Stimulated activated CD4-positive, alpha-beta T cell treated with anti-CD3 and anti-CD28 coated beads, Interleukin-4, amount 100 ng/mL, for 24 hours (primary cell): ENCODE measurements at regions not wholly inside any gene's neighbourhood (a gene's known extent, or its start where the extent isn't known, plus 50 kb on each side); places are given as distances from the start of the nearest gene placed in this dataset.
"Not testable (repeated sequence)": the region's sequence is repeated elsewhere in the genome, so short reads cannot be mapped to it uniquely, and the experiment has no call there.

Source experiments
- DNase-seq: peaks from one replicate; pipeline ENCODE4 v3.0.0-alpha.2; 2020

- no peak for DNase-seq
These were observed 136.0 kb upstream of the FAM20C start for GRCh38 chr7:56291-56913.

GRCh38 chr7:57071-57470 is 135.3 kb upstream of the FAM20C start:
- no peak for DNase-seq

- no peak for DNase-seq
These were observed 134.7 kb upstream of the FAM20C start for GRCh38 chr7:57482-58255.

GRCh38 chr7:58316-58715 is 134.1 kb upstream of the FAM20C start:
- no peak for DNase-seq

GRCh38 chr7:59079-60016 is 133.0 kb upstream of the FAM20C start:
- no peak for DNase-seq

- DNase-seq, result no peak
These were observed 132.2 kb upstream of the FAM20C start for GRCh38 chr7:60017-60675.

GRCh38 chr7:60706-61105 is 131.7 kb upstream of the FAM20C start:
- DNase-seq, result no peak

- DNase-seq, result no peak
These were observed 131.3 kb upstream of the FAM20C start for GRCh38 chr7:61111-61510.

- no peak for DNase-seq
These were observed 130.6 kb upstream of the FAM20C start for GRCh38 chr7:61576-62360.

GRCh38 chr7:62361-63116 is 129.8 kb upstream of the FAM20C start:
- no peak for DNase-seq

- no peak for DNase-seq
These were observed 129.3 kb upstream of the FAM20C start for GRCh38 chr7:63117-63480.

- DNase-seq, result no peak
These were observed 128.8 kb upstream of the FAM20C start for GRCh38 chr7:63521-64021.

GRCh38 chr7:64098-64915 is 128.1 kb upstream of the FAM20C start:
- DNase-seq, result no peak

- no peak for DNase-seq
These were observed 127.4 kb upstream of the FAM20C start for GRCh38 chr7:64916-65341.

GRCh38 chr7:65554-65953 is 126.8 kb upstream of the FAM20C start:
- no peak for DNase-seq

- no peak for DNase-seq
These were observed 126.1 kb upstream of the FAM20C start for GRCh38 chr7:66296-66695.

GRCh38 chr7:66741-67140 is 125.6 kb upstream of the FAM20C start:
- DNase-seq, result no peak

GRCh38 chr7:67661-68395 is 124.5 kb upstream of the FAM20C start:
- no peak for DNase-seq

GRCh38 chr7:68629-69028 is 123.7 kb upstream of the FAM20C start:
- DNase-seq, result no peak

- DNase-seq, result not testable (repeated sequence)
These were observed 123.3 kb upstream of the FAM20C start for GRCh38 chr7:69052-69451.
